A549 (cell line): ENCODE measurements at regions not wholly inside any gene's neighbourhood (a gene's known extent, or its start where the extent isn't known, plus 50 kb on each side); places are given as distances from the start of the nearest gene placed in this dataset.

Source experiments
- ATAC-seq, 2 experiments: fragments of 200-7000 bp in 1 of 2; fragments of >200 bp in 1 of 2; cut with Nextera tagmentation in 1 of 2; cut with Tn5 transposase in 1 of 2; 3 replicates each; pipeline versions ENCODE4 v1.8.0 to v1.9.1; 2018 to 2020; ENCODE audit warnings: mild to moderate bottlenecking in 1 of 2, moderate library complexity in 1 of 2
- CTCF ChIA-PET: fragments of 300-600 bp; sonication (Branson Sonifier 250); formaldehyde crosslinking; extraction: SDS; loops from one replicate; lab custom pipeline; 2021; ENCODE audit warnings: antibody characterized with exemption, inconsistent platforms; lab: Yijun Ruan, JAX
- POLR2A ChIA-PET: fragments of 350-600 bp; formaldehyde crosslinking; extraction: SDS; loops from one replicate; lab custom pipeline; 2021; ENCODE audit warnings: antibody characterized with exemption, inconsistent platforms; lab: Yijun Ruan, JAX
- DNase-seq, 2 experiments: peaks; one replicate each; pipeline versions ENCODE4 v3.0.0 to v3.0.0-alpha.2; 2011 to 2016; ENCODE audit warnings: low read depth in 1 of 2, low spot score in 1 of 2
- FAIRE-seq: peaks from 2 replicates; lab custom pipeline; 2011; peaks lifted over from hg19 to GRCh38; lab: Jason Lieb, UNC
- H3K27ac ChIP-seq, 2 experiments: fragments of >200 bp; sonication (Bioruptor Twin); formaldehyde crosslinking; 3 replicates each; pipeline ENCODE4 v1.5.1; 2016 to 2017
- H3K4me1 ChIP-seq: fragments of >200 bp; sonication (Bioruptor Twin); formaldehyde crosslinking; 3 replicates; pipeline ENCODE4 v1.6.1; 2016
- H3K4me2 ChIP-seq: fragments of >200 bp; sonication (Bioruptor Twin); formaldehyde crosslinking; 3 replicates; pipeline ENCODE4 v1.6.1; 2016
- H3K4me3 ChIP-seq: fragments of >200 bp; sonication (Bioruptor Twin); formaldehyde crosslinking; 3 replicates; pipeline ENCODE4 v1.5.1; 2016
- H3K9me3 ChIP-seq: fragments of >200 bp; sonication (Bioruptor Twin); formaldehyde crosslinking; 3 replicates; pipeline ENCODE4 v1.6.1; 2016
- BHLHE40 ChIP-seq: IDR thresholded peaks from 2 replicates; pipeline ENCODE4 v1.6.1; 2012; ENCODE audit warnings: low read depth, low read length, inconsistent platforms
- CHD2 ChIP-seq: fragments of 150-350 bp; IDR thresholded peaks from 2 replicates; pipeline ENCODE4 v1.6.1; 2014; ENCODE audit warnings: low read length; ENCODE audit not compliant: partially characterized antibody
- EHF ChIP-seq: fragments of 250-450 bp; sonication (Bioruptor Pico); IDR thresholded peaks from 2 replicates; pipeline ENCODE4 v1.5.0; 2020; ENCODE audit warnings: mild to moderate bottlenecking
- EP300 ChIP-seq, 2 experiments: fragments of >200 bp; sonication (Bioruptor Twin); formaldehyde crosslinking; IDR thresholded peaks; 2 replicates in 1 of 2; 3 replicates in 1 of 2; pipeline ENCODE4 v1.6.1; 2016 to 2017
- FOXS1 ChIP-seq: fragments of 250-450 bp; sonication (Bioruptor Pico); IDR thresholded peaks from 2 replicates; pipeline ENCODE4 v1.5.0; 2020; ENCODE audit warnings: mild to moderate bottlenecking, moderate library complexity
- HDAC2 ChIP-seq: fragments of 200-600 bp; sonication (generic); IDR thresholded peaks from 2 replicates; pipeline ENCODE4 v1.6.1; 2016
- HOXA7 ChIP-seq: fragments of 250-450 bp; sonication (Bioruptor Pico); IDR thresholded peaks from 2 replicates; pipeline ENCODE4 v1.5.0; 2020; ENCODE audit warnings: mild to moderate bottlenecking, moderate library complexity
- JUN ChIP-seq, 2 experiments: fragments of >200 bp; sonication (Bioruptor Twin); formaldehyde crosslinking; IDR thresholded peaks; 2 replicates in 1 of 2; 3 replicates in 1 of 2; pipeline ENCODE4 v1.6.1; 2016 to 2017
- MAZ ChIP-seq: fragments of 150-350 bp; IDR thresholded peaks from 2 replicates; pipeline ENCODE4 v1.6.1; 2014; ENCODE audit warnings: antibody characterized with exemption, low read depth, low read length, borderline replicate concordance
- MYC ChIP-seq: IDR thresholded peaks from 2 replicates; pipeline ENCODE4 v1.6.1; 2012; ENCODE audit warnings: mild to moderate bottlenecking, inconsistent platforms, low read length, improper control_type of control experiment, borderline replicate concordance
- NPAS2 ChIP-seq: fragments of 250-450 bp; sonication (Bioruptor Pico); IDR thresholded peaks from 2 replicates; pipeline ENCODE4 v1.8.0; 2022; ENCODE audit warnings: mild to moderate bottlenecking, moderate library complexity, borderline replicate concordance
- POLR2A ChIP-seq: IDR thresholded peaks from 2 replicates; pipeline ENCODE4 v1.6.1; 2012; ENCODE audit warnings: mild to moderate bottlenecking, low read length
- POLR2AphosphoS2 ChIP-seq: conservative IDR thresholded peaks from 2 replicates; pipeline ENCODE4 v1.6.1; 2012; ENCODE audit warnings: low read length, improper control_type of control experiment, inconsistent platforms
- RAD21 ChIP-seq, 2 experiments: fragments of >200 bp in 1 of 2; sonication (Bioruptor Twin) in 1 of 2; formaldehyde crosslinking in 1 of 2; IDR thresholded peaks in 1 of 2; conservative IDR thresholded peaks in 1 of 2; 2 replicates in 1 of 2; 3 replicates in 1 of 2; pipeline ENCODE4 v1.6.1; 2012 to 2018; ENCODE audit warnings: inconsistent platforms in 1 of 2
- RFX5 ChIP-seq: fragments of 450-650 bp; IDR thresholded peaks from 2 replicates; pipeline ENCODE4 v1.7.1; 2014; ENCODE audit warnings: antibody characterized with exemption, mild to moderate bottlenecking, moderate library complexity
- RNF2 ChIP-seq: fragments of 200-600 bp; sonication (generic); IDR thresholded peaks from 2 replicates; pipeline ENCODE4 v1.6.1; 2016; ENCODE audit warnings: low read depth, mild to moderate bottlenecking, antibody characterized with exemption, moderate library complexity, borderline replicate concordance
- WGBS: methylation state at CpG from one replicate; pipeline ENCODE4 v1.1.6; 2017; ENCODE audit errors: missing lambda C conversion rate; 5-methylcytosine and 5-hydroxymethylcytosine counted together
- TF ChIP-seq, protein P1 (sequence below): IDR thresholded peaks from 2 replicates; pipeline ENCODE4 v1.6.1; 2012
- TF ChIP-seq, protein P2 (sequence below): fragments of >200 bp; sonication (Bioruptor Twin); formaldehyde crosslinking; IDR thresholded peaks from 3 replicates; pipeline ENCODE4 v1.6.1; 2016
- TF ChIP-seq, protein P3 (sequence below): fragments of 200-600 bp; sonication (generic); IDR thresholded peaks from 2 replicates; pipeline ENCODE4 v1.6.1; 2016; ENCODE audit warnings: antibody characterized with exemption, mild to moderate bottlenecking, moderate library complexity
- TF ChIP-seq, protein P4 (sequence below): fragments of 450-650 bp; IDR thresholded peaks from 2 replicates; pipeline ENCODE4 v1.6.1; 2014; ENCODE audit warnings: antibody characterized with exemption

DNA sequence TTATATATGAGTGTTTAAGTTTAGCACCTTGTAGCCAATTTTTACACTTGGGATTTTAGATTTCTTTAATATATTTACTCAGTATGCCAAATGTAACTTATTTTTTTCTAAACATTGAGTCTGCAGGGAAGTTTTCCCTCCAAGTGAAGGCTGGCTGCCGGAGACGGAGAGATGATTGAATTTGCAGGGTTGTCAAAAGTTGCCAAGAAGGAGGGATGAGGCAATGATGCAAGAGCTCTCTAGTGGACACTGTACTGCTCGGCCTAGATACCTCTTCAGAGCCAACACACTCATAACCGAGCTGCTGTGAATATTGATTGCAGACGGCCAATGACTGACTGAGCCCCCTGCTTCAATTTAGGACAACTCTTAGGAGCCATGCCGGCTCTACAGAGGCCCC is 318.6 kb upstream of the CASK start:
- ATAC-seq (no peak), DNase-seq (no peak), FAIRE-seq (no peak)
- POLR2A ChIA-PET: no interaction called here
- Histone ChIP-seq H3K4me2 (no peak overlapping the region), H3K9me3 (no peaks in the 10 kb centered on the region), H3K4me1 (no peaks in the 10 kb centered on the region), H3K4me3 (no peak overlapping the region), H3K27ac (no peak overlapping the region)
- 31% methylated on average over 6 of the region's 6 CpGs for WGBS
- CTCF ChIA-PET: no interaction called here
- TF ChIP-seq, protein P1, sequence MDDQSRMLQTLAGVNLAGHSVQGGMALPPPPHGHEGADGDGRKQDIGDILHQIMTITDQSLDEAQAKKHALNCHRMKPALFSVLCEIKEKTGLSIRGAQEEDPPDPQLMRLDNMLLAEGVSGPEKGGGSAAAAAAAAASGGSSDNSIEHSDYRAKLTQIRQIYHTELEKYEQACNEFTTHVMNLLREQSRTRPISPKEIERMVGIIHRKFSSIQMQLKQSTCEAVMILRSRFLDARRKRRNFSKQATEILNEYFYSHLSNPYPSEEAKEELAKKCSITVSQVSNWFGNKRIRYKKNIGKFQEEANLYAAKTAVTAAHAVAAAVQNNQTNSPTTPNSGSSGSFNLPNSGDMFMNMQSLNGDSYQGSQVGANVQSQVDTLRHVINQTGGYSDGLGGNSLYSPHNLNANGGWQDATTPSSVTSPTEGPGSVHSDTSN: no peak
- TF ChIP-seq RFX5 (no peak), BHLHE40 (no peak), RNF2 (no peak), EP300 (IDR thresholded peaks at IDR 0.05) (no peak), POLR2A (no peak), HDAC2 (no peak), FOXS1 (no peak), MAZ (no peak), MYC (no peak), RAD21 (conservative IDR thresholded peaks at IDR 0.05 in 1 of 2, IDR thresholded peaks at IDR 0.05 in 1 of 2) (no peak)
- TF ChIP-seq, protein P2, sequence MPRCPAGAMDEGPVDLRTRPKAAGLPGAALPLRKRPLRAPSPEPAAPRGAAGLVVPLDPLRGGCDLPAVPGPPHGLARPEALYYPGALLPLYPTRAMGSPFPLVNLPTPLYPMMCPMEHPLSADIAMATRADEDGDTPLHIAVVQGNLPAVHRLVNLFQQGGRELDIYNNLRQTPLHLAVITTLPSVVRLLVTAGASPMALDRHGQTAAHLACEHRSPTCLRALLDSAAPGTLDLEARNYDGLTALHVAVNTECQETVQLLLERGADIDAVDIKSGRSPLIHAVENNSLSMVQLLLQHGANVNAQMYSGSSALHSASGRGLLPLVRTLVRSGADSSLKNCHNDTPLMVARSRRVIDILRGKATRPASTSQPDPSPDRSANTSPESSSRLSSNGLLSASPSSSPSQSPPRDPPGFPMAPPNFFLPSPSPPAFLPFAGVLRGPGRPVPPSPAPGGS: no peak
- TF ChIP-seq, protein P3, sequence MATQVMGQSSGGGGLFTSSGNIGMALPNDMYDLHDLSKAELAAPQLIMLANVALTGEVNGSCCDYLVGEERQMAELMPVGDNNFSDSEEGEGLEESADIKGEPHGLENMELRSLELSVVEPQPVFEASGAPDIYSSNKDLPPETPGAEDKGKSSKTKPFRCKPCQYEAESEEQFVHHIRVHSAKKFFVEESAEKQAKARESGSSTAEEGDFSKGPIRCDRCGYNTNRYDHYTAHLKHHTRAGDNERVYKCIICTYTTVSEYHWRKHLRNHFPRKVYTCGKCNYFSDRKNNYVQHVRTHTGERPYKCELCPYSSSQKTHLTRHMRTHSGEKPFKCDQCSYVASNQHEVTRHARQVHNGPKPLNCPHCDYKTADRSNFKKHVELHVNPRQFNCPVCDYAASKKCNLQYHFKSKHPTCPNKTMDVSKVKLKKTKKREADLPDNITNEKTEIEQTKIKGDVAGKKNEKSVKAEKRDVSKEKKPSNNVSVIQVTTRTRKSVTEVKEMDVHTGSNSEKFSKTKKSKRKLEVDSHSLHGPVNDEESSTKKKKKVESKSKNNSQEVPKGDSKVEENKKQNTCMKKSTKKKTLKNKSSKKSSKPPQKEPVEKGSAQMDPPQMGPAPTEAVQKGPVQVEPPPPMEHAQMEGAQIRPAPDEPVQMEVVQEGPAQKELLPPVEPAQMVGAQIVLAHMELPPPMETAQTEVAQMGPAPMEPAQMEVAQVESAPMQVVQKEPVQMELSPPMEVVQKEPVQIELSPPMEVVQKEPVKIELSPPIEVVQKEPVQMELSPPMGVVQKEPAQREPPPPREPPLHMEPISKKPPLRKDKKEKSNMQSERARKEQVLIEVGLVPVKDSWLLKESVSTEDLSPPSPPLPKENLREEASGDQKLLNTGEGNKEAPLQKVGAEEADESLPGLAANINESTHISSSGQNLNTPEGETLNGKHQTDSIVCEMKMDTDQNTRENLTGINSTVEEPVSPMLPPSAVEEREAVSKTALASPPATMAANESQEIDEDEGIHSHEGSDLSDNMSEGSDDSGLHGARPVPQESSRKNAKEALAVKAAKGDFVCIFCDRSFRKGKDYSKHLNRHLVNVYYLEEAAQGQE: no peak

DNA sequence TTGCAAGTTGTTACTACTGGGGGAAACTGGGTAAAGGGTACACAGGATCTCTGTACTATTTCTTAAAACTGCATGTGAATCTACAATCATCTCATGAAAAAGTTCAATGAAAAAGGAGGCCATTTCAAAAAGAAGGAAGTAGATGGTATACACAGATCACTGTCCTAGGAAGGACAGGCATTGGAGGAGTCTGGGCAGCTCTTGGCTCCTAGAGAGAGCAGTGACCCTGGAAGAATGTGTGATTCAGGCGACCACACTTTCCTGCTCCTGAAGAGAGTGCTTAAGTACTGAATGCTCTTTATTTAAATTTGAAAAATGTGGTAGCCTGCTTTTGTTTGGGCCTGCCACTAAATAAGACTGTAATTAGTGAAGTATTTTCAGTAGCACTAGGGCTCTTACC is 318.1 kb upstream of the CASK start:
- Histone ChIP-seq H3K27ac (no peak overlapping the region), H3K4me1 (no peaks in the 10 kb centered on the region), H3K4me2 (no peak overlapping the region), H3K4me3 (no peak overlapping the region), H3K9me3 (no peaks in the 10 kb centered on the region)
- ChIA-PET CTCF (no interaction called here), POLR2A (no interaction called here)
- TF ChIP-seq POLR2A (no peak), HOXA7 (CRISPR knock-in tag) (no peak), JUN (IDR thresholded peaks at IDR 0.05) (no peak), CHD2 (no peak), NPAS2 (CRISPR knock-in tag) (no peak), MYC (no peak), EHF (no peak), POLR2AphosphoS2 (no peak)
- TF ChIP-seq, protein P2: no peak
- TF ChIP-seq, protein P4, sequence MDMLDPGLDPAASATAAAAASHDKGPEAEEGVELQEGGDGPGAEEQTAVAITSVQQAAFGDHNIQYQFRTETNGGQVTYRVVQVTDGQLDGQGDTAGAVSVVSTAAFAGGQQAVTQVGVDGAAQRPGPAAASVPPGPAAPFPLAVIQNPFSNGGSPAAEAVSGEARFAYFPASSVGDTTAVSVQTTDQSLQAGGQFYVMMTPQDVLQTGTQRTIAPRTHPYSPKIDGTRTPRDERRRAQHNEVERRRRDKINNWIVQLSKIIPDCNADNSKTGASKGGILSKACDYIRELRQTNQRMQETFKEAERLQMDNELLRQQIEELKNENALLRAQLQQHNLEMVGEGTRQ: no peak
- ATAC-seq (no peak), DNase-seq (no peak), FAIRE-seq (no peak)
- 58% methylated on average over 1 of the region's 1 CpG for WGBS
